Neutrophil (primary cell): ENCODE measurements at regions not wholly inside any gene's neighbourhood (a gene's known extent, or its start where the extent isn't known, plus 50 kb on each side); places are given as distances from the start of the nearest gene placed in this dataset.

ENCODE experiments used
- H3K27ac ChIP-seq: fragments of 200-600 bp; sonication (generic); 2 replicates; pipeline ENCODE4 v1.5.1; 2016; ENCODE audit warnings: mild to moderate bottlenecking, moderate library complexity
- H3K27me3 ChIP-seq: fragments of 200-600 bp; sonication (generic); 2 replicates; pipeline ENCODE4 v1.6.0; 2016; ENCODE audit warnings: mild to moderate bottlenecking
- H3K36me3 ChIP-seq: fragments of 200-600 bp; sonication (generic); 2 replicates; pipeline ENCODE4 v1.5.1; 2017
- H3K4me1 ChIP-seq, 2 experiments: fragments of 200-600 bp in 1 of 2; sonication (generic) in 1 of 2; 1 replicate in 1 of 2; 2 replicates in 1 of 2; pipeline versions ENCODE4 v1.5.1 to v1.6.1; 2013 to 2016; ENCODE audit warnings: low read depth in 1 of 2, low read length in 1 of 2, mild to moderate bottlenecking in 1 of 2, moderate library complexity in 1 of 2; ENCODE audit not compliant: control insufficient read depth in 1 of 2, insufficient read depth in 1 of 2
- H3K4me3 ChIP-seq, 2 experiments: fragments of 200-600 bp in 1 of 2; sonication (generic) in 1 of 2; 1 replicate in 1 of 2; 2 replicates in 1 of 2; pipeline ENCODE4 v1.5.1; 2013 to 2016; ENCODE audit warnings: low read depth in 1 of 2, low read length in 1 of 2, mild to moderate bottlenecking in 1 of 2, moderate library complexity in 1 of 2
- H3K9me3 ChIP-seq: fragments of 200-600 bp; sonication (generic); 2 replicates; pipeline ENCODE4 v1.5.1; 2016
- TF ChIP-seq, protein P1 (sequence below): fragments of 200-600 bp; sonication (generic); IDR thresholded peaks from 2 replicates; pipeline ENCODE4 v1.5.1; 2016; ENCODE audit warnings: antibody characterized with exemption

DNA sequence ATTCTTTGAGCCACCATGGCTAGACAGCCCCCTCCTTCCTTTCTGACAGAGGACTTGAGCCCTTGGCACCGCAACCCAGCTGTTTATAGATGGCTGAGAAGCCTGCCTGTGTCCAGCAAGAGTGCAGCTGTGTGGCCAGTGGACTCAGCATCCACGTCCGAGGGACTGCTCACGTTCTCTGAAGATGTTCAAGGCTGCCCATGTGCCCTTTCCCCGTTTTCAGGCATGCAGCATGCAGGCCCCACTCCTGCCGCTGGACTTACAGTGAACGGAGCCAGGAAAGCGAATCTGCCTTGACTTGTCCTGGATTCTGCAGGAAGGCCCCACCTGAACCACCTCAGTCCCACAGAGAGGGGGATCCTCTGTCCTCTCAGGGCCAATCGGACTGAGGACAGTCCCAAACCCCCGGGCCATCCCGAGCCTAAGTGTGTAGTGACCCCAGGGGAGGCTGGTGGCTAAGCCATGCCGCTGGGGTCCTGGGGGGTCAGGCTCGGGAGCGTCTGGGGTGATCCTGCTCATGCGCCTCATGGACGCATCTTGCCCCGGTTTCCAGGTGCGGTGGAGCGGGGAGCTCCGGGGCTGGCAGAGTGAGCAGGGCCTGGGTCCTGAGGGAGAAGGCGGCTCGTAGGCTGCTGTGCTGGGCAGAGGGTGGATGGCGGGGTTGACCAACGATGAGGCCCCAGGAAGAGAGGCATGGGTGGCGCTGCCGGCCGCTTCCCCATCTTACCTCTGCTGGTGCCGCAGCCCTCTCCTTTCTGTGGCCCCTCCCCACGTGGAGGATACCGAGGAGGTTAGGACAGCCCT, 170.7 kb downstream of the CTTN start:
- TF ChIP-seq, protein P1, sequence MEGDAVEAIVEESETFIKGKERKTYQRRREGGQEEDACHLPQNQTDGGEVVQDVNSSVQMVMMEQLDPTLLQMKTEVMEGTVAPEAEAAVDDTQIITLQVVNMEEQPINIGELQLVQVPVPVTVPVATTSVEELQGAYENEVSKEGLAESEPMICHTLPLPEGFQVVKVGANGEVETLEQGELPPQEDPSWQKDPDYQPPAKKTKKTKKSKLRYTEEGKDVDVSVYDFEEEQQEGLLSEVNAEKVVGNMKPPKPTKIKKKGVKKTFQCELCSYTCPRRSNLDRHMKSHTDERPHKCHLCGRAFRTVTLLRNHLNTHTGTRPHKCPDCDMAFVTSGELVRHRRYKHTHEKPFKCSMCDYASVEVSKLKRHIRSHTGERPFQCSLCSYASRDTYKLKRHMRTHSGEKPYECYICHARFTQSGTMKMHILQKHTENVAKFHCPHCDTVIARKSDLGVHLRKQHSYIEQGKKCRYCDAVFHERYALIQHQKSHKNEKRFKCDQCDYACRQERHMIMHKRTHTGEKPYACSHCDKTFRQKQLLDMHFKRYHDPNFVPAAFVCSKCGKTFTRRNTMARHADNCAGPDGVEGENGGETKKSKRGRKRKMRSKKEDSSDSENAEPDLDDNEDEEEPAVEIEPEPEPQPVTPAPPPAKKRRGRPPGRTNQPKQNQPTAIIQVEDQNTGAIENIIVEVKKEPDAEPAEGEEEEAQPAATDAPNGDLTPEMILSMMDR, result no peak
- Histone ChIP-seq H3K4me3 (no peak overlapping the region), H3K36me3 (no peaks in the 10 kb centered on the region), H3K27me3 (peaks cover 46% of the 10 kb centered on the region), H3K27ac (no peak overlapping the region), H3K9me3 (no peaks in the 10 kb centered on the region), H3K4me1 (no peaks in the 10 kb centered on the region)

DNA sequence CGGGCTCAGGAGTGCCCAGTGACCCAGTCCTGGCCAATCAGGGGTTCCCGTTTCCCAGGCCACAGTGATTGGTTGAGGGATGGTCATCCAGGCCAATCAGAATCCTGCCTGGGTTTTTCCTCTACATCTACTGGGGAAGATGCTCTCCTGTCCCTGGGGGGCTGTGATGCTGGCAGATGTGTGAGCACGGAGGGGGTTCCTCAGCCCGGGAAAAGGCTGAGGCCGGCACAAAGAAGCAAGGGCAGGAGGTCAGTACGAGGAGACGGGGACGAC, 171.2 kb downstream of the CTTN start:
- Histone ChIP-seq H3K27me3 (peaks cover 46% of the 10 kb centered on the region), H3K36me3 (no peaks in the 10 kb centered on the region), H3K4me1 (no peaks in the 10 kb centered on the region), H3K27ac (no peak overlapping the region), H3K4me3 (no peak overlapping the region), H3K9me3 (no peaks in the 10 kb centered on the region)
- TF ChIP-seq, protein P1, result no peak

DNA sequence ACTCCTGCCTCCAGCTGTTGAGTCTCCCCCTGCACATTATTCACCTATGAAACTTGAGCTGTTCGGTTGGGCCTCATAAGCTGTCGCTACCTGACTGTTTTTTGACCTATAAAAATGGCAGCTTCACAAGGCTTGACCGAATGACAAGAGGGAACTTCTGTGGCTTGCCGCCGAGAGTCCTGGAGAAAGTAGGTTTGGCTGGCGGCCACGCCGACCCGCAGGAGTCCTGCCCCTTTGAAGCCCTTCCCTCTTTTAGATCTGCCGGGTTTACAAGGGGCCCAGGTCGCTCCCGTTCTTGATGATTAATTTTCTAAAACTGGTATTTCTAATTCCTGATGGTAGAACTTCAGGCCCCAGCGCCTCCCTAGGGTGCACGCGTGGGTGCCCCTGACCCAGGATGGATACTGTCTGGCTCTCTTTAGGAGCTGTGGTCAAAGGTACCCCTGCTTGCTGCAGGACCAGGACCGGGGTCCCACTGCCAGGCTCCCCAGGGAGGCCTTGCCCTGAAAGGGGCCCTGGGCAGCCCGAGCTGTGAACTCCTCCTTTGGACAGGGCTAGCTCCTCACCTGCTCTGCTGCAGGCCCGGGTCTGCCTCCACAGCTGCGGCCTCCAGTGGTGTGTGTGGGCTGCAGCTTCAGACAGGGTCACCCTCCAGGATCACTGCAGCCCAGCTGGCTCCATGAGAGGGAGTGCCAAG, 171.8 kb downstream of the CTTN start:
- TF ChIP-seq, protein P1, result no peak
- Histone ChIP-seq H3K36me3 (no peaks in the 10 kb centered on the region), H3K9me3 (no peaks in the 10 kb centered on the region), H3K27me3 (peaks cover 41% of the 10 kb centered on the region), H3K4me1 (no peaks in the 10 kb centered on the region), H3K27ac (no peak overlapping the region), H3K4me3 (no peak overlapping the region)

DNA sequence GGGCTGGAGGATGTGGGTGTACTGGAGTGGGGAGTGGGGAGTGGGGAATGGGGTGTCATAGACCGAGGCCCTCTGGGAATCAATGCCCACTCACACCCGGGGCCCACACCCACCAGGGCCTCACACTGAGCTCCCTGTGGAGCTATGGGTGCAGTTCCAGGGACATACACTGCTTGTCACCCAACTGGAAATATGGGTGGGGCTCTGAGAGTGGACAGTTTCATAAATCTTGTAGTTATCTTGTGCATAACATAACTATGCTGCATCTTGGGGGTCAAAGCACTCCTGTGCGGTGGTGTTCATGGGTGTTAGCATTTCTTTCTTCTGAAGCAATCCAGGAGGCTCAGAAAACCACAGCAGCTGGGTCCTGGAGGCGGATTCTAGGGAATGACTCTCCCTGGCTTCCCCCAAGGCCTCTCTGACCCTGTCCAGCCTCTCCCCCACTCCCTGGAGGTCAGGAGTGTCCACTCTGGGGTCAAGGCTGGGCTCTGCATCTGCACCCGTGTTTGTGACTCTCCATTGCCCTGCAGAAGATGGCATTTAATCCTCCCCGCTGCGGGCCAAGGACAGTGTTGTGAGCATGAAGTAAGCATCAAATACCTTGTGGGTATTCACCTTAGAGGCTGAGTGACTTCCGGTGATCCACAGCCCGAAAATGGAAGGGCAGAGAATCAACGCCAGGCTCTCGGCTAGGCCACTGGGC, 172.5 kb downstream of the CTTN start:
- TF ChIP-seq, protein P1, result no peak
- H3K36me3 ChIP-seq, result no peaks in the 10 kb centered on the region
- no peaks in the 10 kb centered on the region for H3K4me1 ChIP-seq

DNA sequence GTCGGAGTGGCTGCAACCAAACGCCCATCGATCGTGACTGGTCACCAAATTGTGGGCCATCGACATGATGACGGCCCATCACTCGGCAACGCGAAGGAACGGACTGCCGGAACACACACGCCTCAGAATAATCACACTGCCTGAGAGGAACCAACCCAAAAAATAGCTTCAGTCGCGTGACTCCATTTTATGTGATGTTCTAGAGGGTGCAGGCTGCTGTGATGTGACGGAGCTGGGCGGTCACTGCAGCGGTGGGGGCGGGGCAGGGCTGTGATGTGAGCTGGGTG, 174.6 kb downstream of the CTTN start:
- H3K4me1 ChIP-seq, result no peaks in the 10 kb centered on the region
- TF ChIP-seq, protein P1, result no peak

More for the DNA sequence above, 172.5 kb downstream of the CTTN start:
- H3K4me3 ChIP-seq, result no peak overlapping the region
- no peaks in the 10 kb centered on the region for H3K9me3 ChIP-seq
- peaks cover 36% of the 10 kb centered on the region for H3K27me3 ChIP-seq
- H3K27ac ChIP-seq, result no peak overlapping the region

More for the DNA sequence above, 174.6 kb downstream of the CTTN start:
- Histone ChIP-seq H3K27me3 (peaks cover 16% of the 10 kb centered on the region), H3K4me3 (no peak overlapping the region), H3K27ac (no peak overlapping the region), H3K9me3 (no peaks in the 10 kb centered on the region), H3K36me3 (no peaks in the 10 kb centered on the region)
